ENCODE measurements at regions not wholly inside any gene's neighbourhood (a gene's known extent, or its start where the extent isn't known, plus 50 kb on each side); places are given as distances from the start of the nearest gene placed in this dataset.

GRCh38 chr1:60678391-60678790 lies 404.0 kb upstream of the NFIA start:
- FAIRE-seq, result no peak
- no peak overlapping the region for H3K4me2 ChIP-seq (ENCODE audit: control insufficient read depth, extremely low read depth, insufficient read depth, low read depth, low read length)
- H3K9me3 ChIP-seq (ENCODE audit: control insufficient read depth, low read depth, low read length), result no peaks in the 10 kb centered on the region
- no peaks in the 10 kb centered on the region for H3K79me2 ChIP-seq (ENCODE audit: control insufficient read depth, insufficient read depth, low read length)
- H3K4me3 ChIP-seq (ENCODE audit: control insufficient read depth in 2 of 3, extremely low read depth in 1 of 3, insufficient read depth in 2 of 3, low read depth in 1 of 3, low read length in 3 of 3), result no peak overlapping the region
- dilution Hi-C loops (cut with MboI; ENCODE audit: extremely low pct_ligation_motif_present, low sequenced_read_pairs), result no loop called here
- no peaks in the 10 kb centered on the region for H3K27me3 ChIP-seq (ENCODE audit: control insufficient read depth, extremely low read depth, insufficient read depth, low read length)
- H3K27ac ChIP-seq (ENCODE audit: control insufficient read depth, insufficient read depth, low read length), result no peak overlapping the region
- no peaks in the 10 kb centered on the region for H3K4me1 ChIP-seq (ENCODE audit: control insufficient read depth, extremely low read depth, insufficient read depth, low read length)
- H3K9me1 ChIP-seq (ENCODE audit: control insufficient read depth, extremely low read depth, insufficient read depth, low read length), result no peaks in the 10 kb centered on the region
- DNase-seq (ENCODE audit: low read depth, low spot score), result no peak
- H2AFZ ChIP-seq (ENCODE audit: control insufficient read depth, low read length), result no peak overlapping the region
- no peaks in the 10 kb centered on the region for H4K20me1 ChIP-seq (ENCODE audit: control insufficient read depth, extremely low read depth, insufficient read depth, low read length)
- H3K9ac ChIP-seq (ENCODE audit: control insufficient read depth, extremely low read depth, insufficient read depth, low read length), result no peak overlapping the region
- H3K36me3 ChIP-seq (ENCODE audit: control insufficient read depth in 2 of 2, extremely low read depth in 1 of 2, insufficient read depth in 2 of 2, low read length in 2 of 2), result no peaks in the 10 kb centered on the region
- no peak for TF ChIP-seq EZH2 (IDR thresholded peaks at IDR 0.05; ENCODE audit: low read length)
- TF ChIP-seq, protein P1, sequence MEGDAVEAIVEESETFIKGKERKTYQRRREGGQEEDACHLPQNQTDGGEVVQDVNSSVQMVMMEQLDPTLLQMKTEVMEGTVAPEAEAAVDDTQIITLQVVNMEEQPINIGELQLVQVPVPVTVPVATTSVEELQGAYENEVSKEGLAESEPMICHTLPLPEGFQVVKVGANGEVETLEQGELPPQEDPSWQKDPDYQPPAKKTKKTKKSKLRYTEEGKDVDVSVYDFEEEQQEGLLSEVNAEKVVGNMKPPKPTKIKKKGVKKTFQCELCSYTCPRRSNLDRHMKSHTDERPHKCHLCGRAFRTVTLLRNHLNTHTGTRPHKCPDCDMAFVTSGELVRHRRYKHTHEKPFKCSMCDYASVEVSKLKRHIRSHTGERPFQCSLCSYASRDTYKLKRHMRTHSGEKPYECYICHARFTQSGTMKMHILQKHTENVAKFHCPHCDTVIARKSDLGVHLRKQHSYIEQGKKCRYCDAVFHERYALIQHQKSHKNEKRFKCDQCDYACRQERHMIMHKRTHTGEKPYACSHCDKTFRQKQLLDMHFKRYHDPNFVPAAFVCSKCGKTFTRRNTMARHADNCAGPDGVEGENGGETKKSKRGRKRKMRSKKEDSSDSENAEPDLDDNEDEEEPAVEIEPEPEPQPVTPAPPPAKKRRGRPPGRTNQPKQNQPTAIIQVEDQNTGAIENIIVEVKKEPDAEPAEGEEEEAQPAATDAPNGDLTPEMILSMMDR (optimal IDR thresholded peaks at IDR 0.05 in 1 of 3, IDR thresholded peaks at IDR 0.05 in 1 of 3, conservative IDR thresholded peaks at IDR 0.05 in 1 of 3; ENCODE audit: extremely low read depth in 1 of 3, insufficient read depth in 2 of 3, low read length in 3 of 3), result no peak

- DNase-seq (ENCODE audit: low read depth, low spot score), result no peak
- no peaks in the 10 kb centered on the region for H4K20me1 ChIP-seq (ENCODE audit: control insufficient read depth, extremely low read depth, insufficient read depth, low read length)
- H3K9ac ChIP-seq (ENCODE audit: control insufficient read depth, extremely low read depth, insufficient read depth, low read length), result no peak overlapping the region
- H3K27ac ChIP-seq (ENCODE audit: control insufficient read depth, insufficient read depth, low read length), result no peak overlapping the region
- no peak overlapping the region for H3K4me2 ChIP-seq (ENCODE audit: control insufficient read depth, extremely low read depth, insufficient read depth, low read depth, low read length)
- dilution Hi-C loops (cut with MboI; ENCODE audit: extremely low pct_ligation_motif_present, low sequenced_read_pairs), result no loop called here
- H3K36me3 ChIP-seq (ENCODE audit: control insufficient read depth in 2 of 2, extremely low read depth in 1 of 2, insufficient read depth in 2 of 2, low read length in 2 of 2), result no peaks in the 10 kb centered on the region
- FAIRE-seq, result no peak
- H3K27me3 ChIP-seq (ENCODE audit: control insufficient read depth, extremely low read depth, insufficient read depth, low read length), result no peaks in the 10 kb centered on the region
- H3K4me3 ChIP-seq (ENCODE audit: control insufficient read depth in 2 of 3, extremely low read depth in 1 of 3, insufficient read depth in 2 of 3, low read depth in 1 of 3, low read length in 3 of 3), result no peak overlapping the region
- no peaks in the 10 kb centered on the region for H3K9me1 ChIP-seq (ENCODE audit: control insufficient read depth, extremely low read depth, insufficient read depth, low read length)
- no peaks in the 10 kb centered on the region for H3K9me3 ChIP-seq (ENCODE audit: control insufficient read depth, low read depth, low read length)
- H2AFZ ChIP-seq (ENCODE audit: control insufficient read depth, low read length), result no peak overlapping the region
- TF ChIP-seq, protein P1 (optimal IDR thresholded peaks at IDR 0.05 in 1 of 3, IDR thresholded peaks at IDR 0.05 in 1 of 3, conservative IDR thresholded peaks at IDR 0.05 in 1 of 3; ENCODE audit: extremely low read depth in 1 of 3, insufficient read depth in 2 of 3, low read length in 3 of 3), result no peak
- no peak for TF ChIP-seq EZH2 (IDR thresholded peaks at IDR 0.05; ENCODE audit: low read length)
- no peaks in the 10 kb centered on the region for H3K79me2 ChIP-seq (ENCODE audit: control insufficient read depth, insufficient read depth, low read length)
- H3K4me1 ChIP-seq (ENCODE audit: control insufficient read depth, extremely low read depth, insufficient read depth, low read length), result no peaks in the 10 kb centered on the region
Observed at GRCh38 chr1:60672449-60672848, 409.9 kb upstream of the NFIA start.

Data from keratinocyte (primary cell).